ENCODE measurements at regions not wholly inside any gene's neighbourhood (a gene's known extent, or its start where the extent isn't known, plus 50 kb on each side); places are given as distances from the start of the nearest gene placed in this dataset.

GRCh38 chr5:74240783-74241750, 399.5 kb downstream of the ENC1 start:
- no peak overlapping the region for H3K27ac Mint-ChIP-seq
- no peaks in the 10 kb centered on the region for H3K36me3 Mint-ChIP-seq
- peaks cover 0 to 6% (median 0%) of the 10 kb centered on the region in 4 donors for H3K4me1 Mint-ChIP-seq
- H3K4me3 Mint-ChIP-seq, result no peak overlapping the region
- DNase-seq, result no peak
- H3K27me3 Mint-ChIP-seq, result peaks cover 2 to 15% (median 10%) of the 10 kb centered on the region in 5 donors
- POLR2A ChIA-PET, result no interaction called here
- no peaks in the 10 kb centered on the region for H3K9me3 Mint-ChIP-seq
- ATAC-seq, result no peak

- Mint-ChIP-seq H3K36me3 (no peaks in the 10 kb centered on the region), H3K4me3 (no peak overlapping the region), H3K4me1 (peaks cover 0 to 6% (median 0%) of the 10 kb centered on the region in 4 donors), H3K9me3 (no peaks in the 10 kb centered on the region), H3K27me3 (peaks cover 2 to 15% (median 10%) of the 10 kb centered on the region in 5 donors), H3K27ac (no peak overlapping the region)
- no peak for ATAC-seq
- POLR2A ChIA-PET, result no interaction called here
- no peak for DNase-seq
These were observed 401.3 kb downstream of the ENC1 start for GRCh38 chr5:74239261-74239660.

- ATAC-seq, result no peak
- peaks cover 3 to 16% (median 11%) of the 10 kb centered on the region in 5 donors for H3K27me3 Mint-ChIP-seq
- H3K4me3 Mint-ChIP-seq, result no peak overlapping the region
- H3K4me1 Mint-ChIP-seq, result peaks cover 0 to 6% (median 0%) of the 10 kb centered on the region in 4 donors
- POLR2A ChIA-PET, result no interaction called here
- H3K36me3 Mint-ChIP-seq, result no peaks in the 10 kb centered on the region
- H3K27ac Mint-ChIP-seq, result no peak overlapping the region
- no peaks in the 10 kb centered on the region for H3K9me3 Mint-ChIP-seq
- DNase-seq, result no peak
These were observed 402.9 kb downstream of the ENC1 start for GRCh38 chr5:74237571-74238145.

GRCh38 chr5:74235552-74235951, 405.0 kb downstream of the ENC1 start:
- H3K36me3 Mint-ChIP-seq, result no peaks in the 10 kb centered on the region
- H3K27ac Mint-ChIP-seq, result no peak overlapping the region
- POLR2A ChIA-PET, result no interaction called here
- H3K4me1 Mint-ChIP-seq, result peaks cover 0 to 5% (median 0%) of the 10 kb centered on the region in 4 donors
- H3K4me3 Mint-ChIP-seq, result no peak overlapping the region
- H3K9me3 Mint-ChIP-seq, result no peaks in the 10 kb centered on the region
- ATAC-seq (no peak), DNase-seq (no peak)
- peaks cover 3 to 21% (median 17%) of the 10 kb centered on the region in 5 donors for H3K27me3 Mint-ChIP-seq

- Mint-ChIP-seq H3K4me3 (no peak overlapping the region), H3K4me1 (no peaks in the 10 kb centered on the region), H3K9me3 (peaks cover 0 to 2% (median 0%) of the 10 kb centered on the region in 9 donors), H3K27ac (no peak overlapping the region), H3K27me3 (peaks cover 6 to 21% (median 16%) of the 10 kb centered on the region in 5 donors), H3K36me3 (no peaks in the 10 kb centered on the region)
- POLR2A ChIA-PET, result no interaction called here
- no peak for ATAC-seq
- DNase-seq, result no peak
These were observed 407.0 kb downstream of the ENC1 start for GRCh38 chr5:74233571-74233970.

GRCh38 chr5:74233091-74233490, 407.4 kb downstream of the ENC1 start:
- no peak overlapping the region for H3K4me3 Mint-ChIP-seq
- no peak for ATAC-seq
- peaks cover 0 to 2% (median 0%) of the 10 kb centered on the region in 9 donors for H3K9me3 Mint-ChIP-seq
- H3K4me1 Mint-ChIP-seq, result no peaks in the 10 kb centered on the region
- DNase-seq, result no peak
- H3K27ac Mint-ChIP-seq, result no peak overlapping the region
- H3K36me3 Mint-ChIP-seq, result no peaks in the 10 kb centered on the region
- H3K27me3 Mint-ChIP-seq, result peaks cover 6 to 26% (median 12%) of the 10 kb centered on the region in 5 donors
- POLR2A ChIA-PET, result no interaction called here

- Mint-ChIP-seq H3K4me3 (no peak overlapping the region), H3K27me3 (peaks cover 9 to 34% (median 15%) of the 10 kb centered on the region in 5 donors), H3K27ac (no peak overlapping the region), H3K36me3 (peaks cover 0 to 1% (median 0%) of the 10 kb centered on the region in 3 donors), H3K9me3 (peaks cover 0 to 2% (median 0%) of the 10 kb centered on the region in 9 donors), H3K4me1 (no peaks in the 10 kb centered on the region)
- POLR2A ChIA-PET, result no interaction called here
- ATAC-seq (no peak), DNase-seq (no peak)
These were observed 408.3 kb downstream of the ENC1 start for GRCh38 chr5:74232276-74232675.

- H3K27me3 Mint-ChIP-seq, result peaks cover 10 to 38% (median 15%) of the 10 kb centered on the region in 5 donors
- H3K4me1 Mint-ChIP-seq, result no peaks in the 10 kb centered on the region
- POLR2A ChIA-PET, result no interaction called here
- ATAC-seq, result no peak
- peaks cover 0 to 2% (median 0%) of the 10 kb centered on the region in 9 donors for H3K9me3 Mint-ChIP-seq
- DNase-seq, result no peak
- H3K36me3 Mint-ChIP-seq, result peaks cover 0 to 1% (median 0%) of the 10 kb centered on the region in 3 donors
- H3K4me3 Mint-ChIP-seq, result no peak overlapping the region
- H3K27ac Mint-ChIP-seq, result no peak overlapping the region
These were observed 408.8 kb downstream of the ENC1 start for GRCh38 chr5:74231697-74232096.

- POLR2A ChIA-PET, result no interaction called here
- Mint-ChIP-seq H3K9me3 (peaks cover 0 to 4% (median 1%) of the 10 kb centered on the region in 9 donors), H3K27me3 (peaks cover 12 to 38% (median 20%) of the 10 kb centered on the region in 5 donors), H3K4me1 (no peaks in the 10 kb centered on the region), H3K4me3 (no peak overlapping the region), H3K27ac (no peak overlapping the region), H3K36me3 (peaks cover 0 to 4% (median 1%) of the 10 kb centered on the region in 3 donors)
- DNase-seq, result no peak
- no peak for ATAC-seq
These were observed 413.6 kb downstream of the ENC1 start for GRCh38 chr5:74226716-74227485.

GRCh38 chr5:74225587-74225986, 414.9 kb downstream of the ENC1 start:
- H3K27me3 Mint-ChIP-seq, result peaks cover 9 to 29% (median 16%) of the 10 kb centered on the region in 5 donors
- DNase-seq (no peak), ATAC-seq (no peak)
- H3K27ac Mint-ChIP-seq, result no peak overlapping the region
- no peaks in the 10 kb centered on the region for H3K4me1 Mint-ChIP-seq
- H3K9me3 Mint-ChIP-seq, result peaks cover 0 to 4% (median 1%) of the 10 kb centered on the region in 9 donors
- POLR2A ChIA-PET, result no interaction called here
- H3K4me3 Mint-ChIP-seq, result no peak overlapping the region
- H3K36me3 Mint-ChIP-seq, result peaks cover 0 to 4% (median 1%) of the 10 kb centered on the region in 3 donors

- DNase-seq, result no peak
- Mint-ChIP-seq H3K36me3 (peaks cover 0 to 4% (median 1%) of the 10 kb centered on the region in 3 donors), H3K27me3 (peaks cover 9 to 29% (median 13%) of the 10 kb centered on the region in 5 donors), H3K4me3 (no peak overlapping the region), H3K27ac (no peak overlapping the region), H3K9me3 (peaks cover 0 to 7% (median 2%) of the 10 kb centered on the region in 9 donors), H3K4me1 (no peaks in the 10 kb centered on the region)
- ATAC-seq, result no peak
- POLR2A ChIA-PET, result no interaction called here
These were observed 416.2 kb downstream of the ENC1 start for GRCh38 chr5:74224331-74224730.

GRCh38 chr5:74222806-74223205, 417.7 kb downstream of the ENC1 start:
- ATAC-seq (no peak), DNase-seq (no peak)
- no peak overlapping the region for H3K4me3 Mint-ChIP-seq
- H3K9me3 Mint-ChIP-seq, result peaks cover 0 to 13% (median 7%) of the 10 kb centered on the region in 9 donors
- peaks cover 9 to 21% (median 13%) of the 10 kb centered on the region in 5 donors for H3K27me3 Mint-ChIP-seq
- POLR2A ChIA-PET, result no interaction called here
- no peaks in the 10 kb centered on the region for H3K4me1 Mint-ChIP-seq
- no peak overlapping the region for H3K27ac Mint-ChIP-seq
- peaks cover 0 to 4% (median 1%) of the 10 kb centered on the region in 3 donors for H3K36me3 Mint-ChIP-seq

All from naive thymus-derived CD8-positive, alpha-beta T cell (primary cell).